Liver (tissue), 8 donors: ENCODE measurements at regions not wholly inside any gene's neighbourhood (a gene's known extent, or its start where the extent isn't known, plus 50 kb on each side); places are given as distances from the start of the nearest gene placed in this dataset.

ENCODE experiments used
- DNase-seq: peaks from one replicate; pipeline ENCODE4 v3.0.0-alpha.2; 2017; ENCODE audit warnings: low spot score
- H3K27ac ChIP-seq, 2 donors: one replicate each; pipeline ENCODE4 v1.7.0; 2013; ENCODE audit warnings: inconsistent platforms in 2 of 2, low read length in 2 of 2, control low read depth in 1 of 2, low read depth in 1 of 2, mild to moderate bottlenecking in 1 of 2
- H3K27me3 ChIP-seq, 4 donors: one replicate each; pipeline versions ENCODE4 v1.6.1 to v1.7.0; 2013; ENCODE audit warnings: low read length in 3 of 4, inconsistent platforms in 1 of 4, mild to moderate bottlenecking in 1 of 4, moderate library complexity in 1 of 4; ENCODE audit not compliant: control insufficient read depth in 4 of 4, insufficient read depth in 4 of 4
- H3K36me3 ChIP-seq, 4 donors: one replicate each; pipeline versions ENCODE4 v1.6.1 to v1.7.0; 2013; ENCODE audit warnings: low read length in 3 of 4, mild to moderate bottlenecking in 3 of 4, low read depth in 1 of 4, moderate library complexity in 1 of 4; ENCODE audit not compliant: control insufficient read depth in 4 of 4, insufficient read depth in 3 of 4
- H3K4me1 ChIP-seq, 4 donors: one replicate each; pipeline versions ENCODE4 v1.6.1 to v1.7.0; 2013; ENCODE audit warnings: low read length in 3 of 4, mild to moderate bottlenecking in 3 of 4, moderate library complexity in 1 of 4; ENCODE audit not compliant: control insufficient read depth in 4 of 4, insufficient read depth in 4 of 4
- H3K4me3 ChIP-seq, 3 donors: one replicate each; pipeline versions ENCODE4 v1.6.1 to v1.7.0; 2013; ENCODE audit warnings: low read length in 3 of 3, control low read depth in 1 of 3, low read depth in 1 of 3, mild to moderate bottlenecking in 1 of 3
- H3K9ac ChIP-seq, 2 donors: one replicate each; pipeline ENCODE4 v1.7.0; 2013; ENCODE audit warnings: low read length in 2 of 2, mild to moderate bottlenecking in 2 of 2, moderate library complexity in 2 of 2, control low read depth in 1 of 2, low read depth in 1 of 2
- H3K9me3 ChIP-seq, 4 donors: one replicate each; pipeline versions ENCODE4 v1.6.1 to v1.7.0; 2013; ENCODE audit warnings: low read length in 3 of 4; ENCODE audit not compliant: control insufficient read depth in 4 of 4
- ATF3 ChIP-seq: IDR thresholded peaks from 2 replicates; pipeline ENCODE4 v1.6.1; 2016; ENCODE audit warnings: antibody characterized with exemption
- EGR1 ChIP-seq, 2 donors: IDR thresholded peaks; 2 replicates each; pipeline ENCODE4 v1.6.1; 2016 to 2018; ENCODE audit warnings: antibody characterized with exemption in 2 of 2, low read depth in 2 of 2
- FOXA1 ChIP-seq: IDR thresholded peaks from 2 replicates; pipeline ENCODE4 v1.6.1; 2016; ENCODE audit warnings: antibody characterized with exemption
- FOXA2 ChIP-seq: IDR thresholded peaks from 2 replicates; pipeline ENCODE4 v1.6.1; 2016; ENCODE audit warnings: antibody characterized with exemption
- HNF4A ChIP-seq, 2 donors: conservative IDR thresholded peaks; 2 replicates each; pipeline ENCODE4 v1.6.1; 2016; ENCODE audit warnings: antibody characterized with exemption in 2 of 2, mild to moderate bottlenecking in 2 of 2
- HNF4G ChIP-seq: IDR thresholded peaks from 2 replicates; pipeline ENCODE4 v1.6.1; 2016; ENCODE audit warnings: antibody characterized with exemption
- JUND ChIP-seq, 2 donors: IDR thresholded peaks; 2 replicates each; pipeline ENCODE4 v1.6.1; 2016; ENCODE audit warnings: antibody characterized with exemption in 2 of 2
- MAX ChIP-seq: IDR thresholded peaks from 2 replicates; pipeline ENCODE4 v1.6.1; 2016; ENCODE audit warnings: antibody characterized with exemption
- NR2F2 ChIP-seq: IDR thresholded peaks from 2 replicates; pipeline ENCODE4 v1.6.1; 2016; ENCODE audit warnings: antibody characterized with exemption
- RAD21 ChIP-seq, 2 donors: IDR thresholded peaks; 2 replicates each; pipeline ENCODE4 v1.6.1; 2016; ENCODE audit warnings: antibody characterized with exemption in 2 of 2, mild to moderate bottlenecking in 2 of 2
- REST ChIP-seq: IDR thresholded peaks from 2 replicates; pipeline ENCODE4 v1.6.1; 2016; ENCODE audit warnings: antibody characterized with exemption, mild to moderate bottlenecking
- RXRA ChIP-seq, 2 donors: IDR thresholded peaks; 2 replicates each; pipeline ENCODE4 v1.6.1; 2017 to 2018; ENCODE audit warnings: antibody characterized with exemption in 2 of 2, mild to moderate bottlenecking in 1 of 2
- SP1 ChIP-seq: IDR thresholded peaks from 2 replicates; pipeline ENCODE4 v1.6.1; 2018; ENCODE audit warnings: antibody characterized with exemption, mild to moderate bottlenecking
- TAF1 ChIP-seq: conservative IDR thresholded peaks from 2 replicates; pipeline ENCODE4 v1.6.1; 2016; ENCODE audit warnings: antibody characterized with exemption, mild to moderate bottlenecking
- YY1 ChIP-seq: IDR thresholded peaks from 2 replicates; pipeline ENCODE4 v1.6.1; 2016; ENCODE audit warnings: antibody characterized with exemption, mild to moderate bottlenecking
- ZBTB33 ChIP-seq: IDR thresholded peaks from 2 replicates; pipeline ENCODE4 v1.6.1; 2016; ENCODE audit warnings: antibody characterized with exemption
- WGBS: extraction: QIAGEN DNeasy Blood & Tissue Kit; methylation state at CpG from one replicate; pipeline ENCODE4 v1.1.7; 2013; 5-methylcytosine and 5-hydroxymethylcytosine counted together
- TF ChIP-seq, protein P1 (sequence below): fragments of 150-350 bp; IDR thresholded peaks from 2 replicates; pipeline ENCODE4 v1.5.1; 2017; ENCODE audit warnings: improper control_type of control experiment, low read depth, low read length; ENCODE audit not compliant: missing input control
- donor health status: healthy.
- donor health status: healthy.
- donor health status: healthy.
- donor health status: healthy.
- donor health status: healthy.

DNA sequence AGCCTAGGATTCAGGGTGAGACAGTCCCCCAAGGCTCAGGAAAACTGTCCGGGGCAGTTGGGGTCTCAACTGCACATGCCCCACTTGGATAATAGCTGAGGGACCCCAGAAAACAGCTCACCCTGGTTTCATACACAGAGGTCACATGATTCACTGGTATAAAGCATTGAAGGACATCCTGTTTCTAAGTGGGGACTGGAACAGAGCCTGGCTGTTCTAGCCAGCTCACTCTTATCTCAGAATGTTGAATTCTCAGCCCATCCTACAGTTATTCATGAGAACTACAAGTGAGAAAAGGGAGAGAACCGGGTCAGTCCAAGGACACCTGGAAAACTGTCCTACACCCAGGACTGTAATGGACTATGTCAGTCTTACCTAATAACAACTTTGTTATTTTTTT lies 170.9 kb downstream of the FGF1 start:
- peaks cover 5 to 38% (median 20%) of the 10 kb centered on the region in 4 donors for H3K4me1 ChIP-seq
- TF ChIP-seq SP1 (no peak), RXRA (IDR thresholded peaks at IDR 0.05) (no peak), MAX (no peak), HNF4G (no peak), ATF3 (no peak), YY1 (no peak), REST (no peak), JUND (IDR thresholded peaks at IDR 0.05) (no peak), ZBTB33 (no peak), FOXA2 (no peak), NR2F2 (no peak), FOXA1 (no peak), HNF4A (conservative IDR thresholded peaks at IDR 0.05) (no peak), TAF1 (no peak), RAD21 (IDR thresholded peaks at IDR 0.05) (no peak)
- TF ChIP-seq, protein P1, sequence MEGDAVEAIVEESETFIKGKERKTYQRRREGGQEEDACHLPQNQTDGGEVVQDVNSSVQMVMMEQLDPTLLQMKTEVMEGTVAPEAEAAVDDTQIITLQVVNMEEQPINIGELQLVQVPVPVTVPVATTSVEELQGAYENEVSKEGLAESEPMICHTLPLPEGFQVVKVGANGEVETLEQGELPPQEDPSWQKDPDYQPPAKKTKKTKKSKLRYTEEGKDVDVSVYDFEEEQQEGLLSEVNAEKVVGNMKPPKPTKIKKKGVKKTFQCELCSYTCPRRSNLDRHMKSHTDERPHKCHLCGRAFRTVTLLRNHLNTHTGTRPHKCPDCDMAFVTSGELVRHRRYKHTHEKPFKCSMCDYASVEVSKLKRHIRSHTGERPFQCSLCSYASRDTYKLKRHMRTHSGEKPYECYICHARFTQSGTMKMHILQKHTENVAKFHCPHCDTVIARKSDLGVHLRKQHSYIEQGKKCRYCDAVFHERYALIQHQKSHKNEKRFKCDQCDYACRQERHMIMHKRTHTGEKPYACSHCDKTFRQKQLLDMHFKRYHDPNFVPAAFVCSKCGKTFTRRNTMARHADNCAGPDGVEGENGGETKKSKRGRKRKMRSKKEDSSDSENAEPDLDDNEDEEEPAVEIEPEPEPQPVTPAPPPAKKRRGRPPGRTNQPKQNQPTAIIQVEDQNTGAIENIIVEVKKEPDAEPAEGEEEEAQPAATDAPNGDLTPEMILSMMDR, result no peak
- H3K36me3 ChIP-seq, result no peaks in the 10 kb centered on the region
- H3K9me3 ChIP-seq, result peaks cover 0 to 1% (median 0%) of the 10 kb centered on the region in 4 donors
- H3K9ac ChIP-seq, result no peak overlapping the region
- no peak for DNase-seq
- WGBS, result 82% methylated on average over 2 of the region's 2 CpGs
- H3K4me3 ChIP-seq, result no peak overlapping the region
- H3K27ac ChIP-seq, result no peak overlapping the region
- no peaks in the 10 kb centered on the region for H3K27me3 ChIP-seq

DNA sequence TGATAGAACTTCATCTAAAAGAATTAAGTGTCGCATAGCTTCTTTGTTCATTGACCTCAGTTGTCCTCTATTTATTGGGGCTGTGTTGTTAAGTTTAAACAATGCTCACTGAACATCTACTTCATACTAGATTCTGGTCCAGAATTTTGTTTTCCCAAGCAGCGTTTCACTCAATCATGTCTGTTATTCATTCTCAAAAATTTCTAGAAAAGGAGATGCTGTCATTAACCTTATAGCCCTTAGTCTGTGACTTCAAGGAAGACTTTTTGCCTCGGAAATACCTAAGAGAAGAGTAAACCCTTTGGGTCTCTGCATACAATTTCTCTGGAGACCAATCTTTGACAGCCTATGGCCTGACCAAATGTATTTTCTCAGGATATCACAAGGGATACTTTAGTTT lies 171.7 kb downstream of the FGF1 start:
- no peak overlapping the region for H3K4me3 ChIP-seq
- H3K4me1 ChIP-seq, result peaks cover 5 to 46% (median 23%) of the 10 kb centered on the region in 4 donors
- no peaks in the 10 kb centered on the region for H3K27me3 ChIP-seq
- no peaks in the 10 kb centered on the region for H3K36me3 ChIP-seq
- no peak for DNase-seq
- H3K9me3 ChIP-seq, result peaks cover 0 to 1% (median 0%) of the 10 kb centered on the region in 4 donors
- H3K27ac ChIP-seq, result no peak overlapping the region
- H3K9ac ChIP-seq, result no peak overlapping the region
- WGBS, result 91% methylated on average over 3 of the region's 3 CpGs
- TF ChIP-seq JUND (IDR thresholded peaks at IDR 0.05), result no peak
- TF ChIP-seq, protein P1, result no peak
- TF ChIP-seq TAF1, result no peak
- TF ChIP-seq EGR1 (IDR thresholded peaks at IDR 0.05; ENCODE audit: low read depth in 2 of 2), result no peak
- no peak for TF ChIP-seq ZBTB33
- TF ChIP-seq FOXA2, result no peak
- no peak for TF ChIP-seq FOXA1
- no peak for TF ChIP-seq MAX
- TF ChIP-seq HNF4A (conservative IDR thresholded peaks at IDR 0.05), result no peak
